IPS DF 4.7 (cell line): ENCODE measurements at regions not wholly inside any gene's neighbourhood (a gene's known extent, or its start where the extent isn't known, plus 50 kb on each side); places are given as distances from the start of the nearest gene placed in this dataset.

Experiments
- DNase-seq: peaks from one replicate; pipeline ENCODE4 v3.0.0-alpha.2; 2013; ENCODE audit warnings: low spot score; ENCODE audit errors: extremely low read depth

DNA sequence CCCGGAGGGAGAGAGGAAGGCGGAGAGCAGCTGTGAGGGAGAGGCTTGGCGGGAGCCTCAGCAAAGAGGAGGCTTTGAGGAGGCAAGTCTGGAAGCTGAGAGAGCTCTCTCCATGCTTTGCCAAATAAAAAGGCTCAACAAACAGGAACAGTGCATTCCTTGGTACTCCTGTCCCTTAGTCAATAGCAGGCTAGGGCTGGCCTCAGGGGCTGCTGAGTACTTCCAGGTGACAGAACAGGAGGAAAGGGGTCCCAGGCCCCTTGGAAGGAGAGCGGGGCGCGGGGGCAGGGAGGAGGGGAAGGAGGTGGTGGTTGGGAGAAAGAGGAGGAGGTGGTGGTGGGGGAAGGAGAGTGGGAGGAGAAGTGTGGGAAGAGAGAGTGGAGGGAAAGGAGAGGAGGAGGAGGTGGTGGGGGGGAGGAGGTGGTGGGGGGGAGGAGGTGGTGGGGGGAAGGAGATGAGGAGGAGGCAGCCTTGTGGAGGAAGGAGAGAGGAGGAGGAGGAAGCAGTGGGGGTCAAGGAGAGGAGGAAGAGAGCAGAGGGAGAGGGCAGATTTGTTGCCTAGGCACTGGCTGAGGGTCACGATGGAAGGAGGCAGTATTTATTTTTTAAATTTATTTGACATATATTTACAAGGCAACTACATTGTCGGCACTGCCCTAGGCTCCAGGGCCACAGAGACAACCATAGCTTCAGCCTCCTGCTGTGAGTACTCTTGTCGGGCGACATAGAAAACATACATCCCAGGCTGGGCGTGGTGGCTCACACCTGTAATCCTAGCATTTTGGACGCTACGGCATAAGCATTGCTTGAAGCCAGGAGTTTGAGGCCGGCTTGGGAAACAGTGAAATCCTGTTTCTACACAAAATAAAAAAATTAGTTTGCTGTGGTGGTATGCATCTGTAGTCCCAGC, 74.2 kb upstream of the ZBED5 start:
- DNase-seq = no peak

DNA sequence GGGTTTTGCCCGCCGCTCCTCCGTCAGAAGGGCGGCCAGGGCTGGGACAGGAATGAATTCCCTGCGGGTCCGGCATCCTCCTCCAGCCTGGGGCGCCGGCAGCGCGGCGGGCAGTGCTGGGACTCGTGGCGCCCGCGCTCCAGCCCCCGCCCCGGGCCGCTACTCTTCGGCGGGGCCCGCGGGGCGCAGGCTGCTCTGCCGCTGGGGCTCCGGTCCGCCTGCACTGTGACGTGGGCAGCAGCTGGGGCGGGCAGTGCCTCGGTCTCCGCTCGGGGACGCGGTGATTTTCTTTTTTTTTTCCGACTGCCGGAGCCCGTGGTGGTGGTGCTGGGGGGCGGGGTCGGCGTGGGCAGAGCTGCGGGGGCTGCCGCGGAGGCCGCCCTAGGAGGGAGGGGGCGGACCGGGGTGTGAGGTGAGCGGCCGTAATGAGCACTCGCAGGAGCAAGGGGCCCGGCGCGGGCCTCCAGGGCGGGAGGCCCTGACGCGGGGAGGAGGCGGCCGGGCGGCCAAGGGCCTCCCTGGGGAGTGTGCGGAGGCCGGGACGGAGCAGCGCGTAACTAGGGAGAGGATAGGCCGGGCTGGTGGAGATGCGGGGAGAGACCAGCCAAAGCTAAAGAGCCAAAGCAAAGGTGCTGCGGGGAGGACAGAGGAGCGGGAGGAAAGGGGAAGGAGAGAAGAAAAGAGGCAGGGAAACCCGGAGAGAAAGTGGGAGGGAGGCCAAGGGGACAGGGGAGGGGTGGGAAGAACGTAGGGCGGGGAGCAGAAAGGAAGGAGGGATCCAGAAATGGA, 73.3 kb upstream of the ZBED5 start:
- DNase-seq = no peak

DNA sequence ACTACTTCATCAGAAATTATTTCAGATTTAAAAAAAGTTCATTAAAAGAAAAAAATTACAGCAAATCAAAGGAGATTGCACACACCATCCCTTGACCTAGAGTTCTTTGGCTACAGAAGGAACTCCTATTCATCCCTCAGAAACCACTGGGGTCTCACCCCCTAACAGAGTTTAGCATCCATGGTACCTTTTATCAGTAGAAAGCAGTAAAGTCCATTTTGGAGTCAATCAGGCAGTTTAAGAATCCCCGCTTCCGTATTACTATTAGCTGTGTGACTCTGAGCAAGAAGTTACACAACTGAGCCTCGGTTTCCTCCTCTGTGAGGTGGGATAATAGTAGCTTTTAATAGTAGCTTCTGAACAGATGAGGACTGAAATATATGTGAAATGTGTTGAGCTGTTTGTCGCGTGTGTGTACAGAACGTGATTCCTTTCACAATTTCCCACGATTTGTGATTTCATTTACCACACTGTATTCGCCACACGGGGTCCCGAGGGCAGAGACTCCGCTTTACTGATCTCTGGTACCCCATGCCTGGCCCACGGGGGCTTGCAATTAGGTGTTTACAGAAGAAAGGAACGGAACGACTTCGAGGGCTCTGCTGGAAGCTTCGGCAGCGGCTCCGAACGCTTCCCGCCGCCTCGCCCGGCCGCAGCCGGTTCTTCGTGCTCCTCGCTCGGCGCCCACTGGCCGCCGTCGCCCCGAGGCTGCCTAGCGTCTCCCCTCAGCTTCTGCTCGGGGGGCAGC, 72.5 kb upstream of the ZBED5 start:
- no peak for DNase-seq

DNA sequence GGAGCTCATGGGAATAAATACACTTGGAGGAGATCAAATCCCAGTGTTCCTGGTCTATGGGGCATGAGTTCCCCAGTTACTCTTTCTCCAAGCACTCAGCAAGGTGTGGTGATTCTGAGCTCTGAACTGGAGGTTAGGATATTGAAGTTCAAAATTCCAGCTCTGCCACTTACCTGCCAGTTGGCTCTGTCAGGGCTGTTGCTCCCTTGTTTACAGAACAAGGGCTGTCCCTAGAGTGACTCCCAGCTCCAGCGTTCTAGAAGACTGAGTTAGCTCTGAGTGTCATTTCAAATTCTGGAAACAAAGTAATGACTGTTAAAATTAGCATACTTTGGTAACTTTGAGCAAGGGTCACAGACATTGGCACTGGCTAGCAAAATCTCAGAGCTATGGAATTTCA, 69.7 kb upstream of the ZBED5 start:
- DNase-seq = no peak

DNA sequence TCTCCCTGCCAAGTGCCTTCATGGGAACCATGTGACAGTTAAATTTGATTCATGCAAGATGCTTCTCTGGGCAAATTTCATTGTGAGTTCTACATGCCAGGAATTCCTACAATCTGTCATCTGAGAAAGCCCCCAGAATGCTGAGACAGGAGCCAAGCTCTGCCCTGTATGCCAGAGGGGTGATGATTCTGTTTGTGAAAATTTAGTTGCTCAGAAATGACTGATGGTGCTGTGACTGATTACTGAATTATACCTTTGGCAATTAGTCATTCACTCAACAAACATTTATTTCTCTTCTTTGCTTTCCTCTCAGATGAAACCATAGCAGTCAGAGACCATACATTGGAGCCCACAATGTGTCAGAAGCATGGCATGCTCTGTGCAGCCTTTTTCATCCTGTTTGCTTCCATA, 69.0 kb upstream of the ZBED5 start:
- no peak for DNase-seq

DNA sequence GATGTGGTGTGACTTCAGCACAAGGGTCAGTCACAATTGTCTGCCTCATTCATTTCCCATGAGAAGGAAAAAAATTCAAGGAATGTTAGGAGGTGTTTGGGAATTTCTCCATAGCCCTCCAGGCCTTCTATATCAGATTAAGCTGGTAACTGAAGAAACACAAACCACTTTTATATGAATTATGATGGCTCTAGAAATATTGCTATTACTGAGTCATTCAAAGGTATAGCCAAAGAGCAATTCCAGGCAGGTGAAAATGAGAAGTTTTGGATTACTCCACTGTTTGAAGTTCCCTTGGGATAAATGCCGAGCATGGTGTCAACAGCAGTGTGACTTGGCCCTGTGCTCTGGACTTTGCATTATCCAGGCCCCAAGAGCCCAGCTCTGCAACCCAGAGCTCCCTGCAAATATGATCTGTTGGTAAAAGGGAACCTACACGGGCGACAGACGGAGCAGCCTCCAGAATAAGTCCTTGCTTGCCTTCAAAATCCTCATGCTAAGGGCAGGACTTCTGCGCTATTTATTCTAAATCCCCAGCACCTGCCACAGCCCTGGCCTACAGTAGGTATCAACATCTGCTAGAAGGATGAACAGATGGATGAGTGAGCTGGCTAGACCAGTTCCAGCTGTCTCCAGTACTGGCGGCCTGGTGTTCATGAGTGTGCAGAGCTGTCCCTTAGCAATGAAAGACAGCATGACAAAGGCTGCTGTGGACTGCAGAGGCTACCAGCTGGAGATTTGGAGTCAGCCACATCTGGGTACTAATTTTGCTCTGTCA, 67.5 kb upstream of the ZBED5 start:
- no peak for DNase-seq

DNA sequence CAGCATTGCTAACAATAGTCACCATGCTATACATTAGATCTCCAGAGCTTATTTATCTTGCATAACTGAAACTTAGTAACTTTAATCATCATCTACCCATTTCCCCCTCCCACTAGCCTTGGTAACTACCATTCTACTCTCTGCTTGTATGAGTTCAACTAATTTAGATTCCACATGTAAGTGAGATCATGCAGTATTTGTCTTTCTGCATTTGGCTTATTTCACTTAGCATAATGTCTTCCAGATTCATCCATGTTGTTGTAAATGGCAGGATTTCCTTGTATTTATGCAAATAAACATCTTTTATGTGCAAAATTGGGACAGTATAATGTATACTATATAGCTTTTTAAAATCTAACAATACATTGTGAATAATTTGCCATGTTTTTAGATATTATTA, 66.0 kb upstream of the ZBED5 start:
- DNase-seq = no peak

DNA sequence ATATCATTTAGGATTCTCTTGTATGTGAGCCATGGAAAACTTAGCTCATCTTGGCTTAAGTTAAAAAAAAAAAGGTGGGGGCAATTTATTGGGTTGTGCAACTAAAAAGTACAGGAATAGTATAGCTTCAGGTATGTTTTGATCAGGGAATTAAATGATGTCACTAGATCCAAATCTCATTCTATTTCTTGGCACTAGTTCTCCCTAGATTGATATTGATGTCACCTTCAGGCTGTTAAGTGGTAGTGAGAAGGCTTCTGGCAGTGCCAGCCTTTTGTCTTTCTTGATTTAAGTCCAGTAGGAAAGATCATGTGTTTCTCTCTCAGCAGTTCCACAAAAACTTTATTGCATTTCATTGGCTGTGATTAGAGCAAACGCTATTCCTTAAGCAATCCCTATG, 65.0 kb upstream of the ZBED5 start:
- no peak for DNase-seq

DNA sequence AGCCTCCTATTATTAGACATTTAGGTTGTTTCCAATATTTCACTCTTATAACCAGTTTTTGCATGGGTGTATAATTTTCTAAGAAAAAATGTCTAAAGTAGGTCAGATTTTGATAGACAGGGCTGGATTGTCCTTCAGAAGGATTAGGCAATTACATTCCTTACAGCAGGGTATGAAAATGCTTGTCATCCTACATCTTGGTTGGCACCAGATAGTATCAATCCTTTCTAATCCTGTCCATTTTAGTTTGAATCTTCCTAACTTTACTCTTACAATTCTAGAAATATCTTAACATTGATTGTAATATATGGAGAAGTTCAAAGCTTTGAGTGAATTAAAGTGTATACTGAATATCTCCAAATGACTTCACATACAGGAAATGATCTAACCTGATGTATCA, 63.0 kb upstream of the ZBED5 start:
- DNase-seq = no peak

DNA sequence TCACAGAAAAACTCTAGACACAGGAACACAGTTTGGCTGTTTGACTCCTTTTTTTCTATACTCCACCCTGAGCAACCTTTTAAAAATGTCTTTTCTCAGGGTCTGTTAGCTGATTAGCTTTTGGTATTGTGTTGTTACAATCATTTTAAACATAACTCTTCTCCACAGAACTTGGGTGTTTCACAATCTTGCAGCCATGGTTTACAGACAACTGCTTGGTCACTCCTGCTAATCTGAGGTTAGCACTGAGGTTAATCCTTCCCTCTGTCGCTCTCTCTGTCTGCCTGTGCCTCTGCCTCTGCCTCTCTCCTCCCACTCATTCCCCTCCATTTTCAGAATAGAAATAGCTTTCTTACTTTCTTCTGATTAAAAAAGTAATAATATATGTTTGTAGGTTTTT, 62.4 kb upstream of the ZBED5 start:
- no peak for DNase-seq

DNA sequence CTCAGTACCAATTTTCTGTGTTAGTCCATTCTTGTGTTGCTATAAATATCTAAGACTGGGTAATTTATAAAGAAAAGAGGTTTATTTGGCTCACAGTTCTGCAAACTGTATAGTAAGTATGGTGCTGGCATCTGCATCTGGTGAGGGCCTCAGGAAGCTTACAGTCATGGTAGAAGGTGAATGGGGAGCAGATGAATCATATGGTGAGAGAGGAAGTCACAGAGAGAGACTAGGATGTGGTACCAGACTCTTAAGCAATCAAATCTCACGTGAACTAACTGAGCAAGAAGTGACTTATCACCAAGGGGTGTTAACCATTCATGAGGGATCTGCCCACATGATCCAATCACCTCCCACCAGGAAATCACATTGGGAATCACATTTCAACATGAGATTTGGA, 60.8 kb upstream of the ZBED5 start:
- DNase-seq = no peak

DNA sequence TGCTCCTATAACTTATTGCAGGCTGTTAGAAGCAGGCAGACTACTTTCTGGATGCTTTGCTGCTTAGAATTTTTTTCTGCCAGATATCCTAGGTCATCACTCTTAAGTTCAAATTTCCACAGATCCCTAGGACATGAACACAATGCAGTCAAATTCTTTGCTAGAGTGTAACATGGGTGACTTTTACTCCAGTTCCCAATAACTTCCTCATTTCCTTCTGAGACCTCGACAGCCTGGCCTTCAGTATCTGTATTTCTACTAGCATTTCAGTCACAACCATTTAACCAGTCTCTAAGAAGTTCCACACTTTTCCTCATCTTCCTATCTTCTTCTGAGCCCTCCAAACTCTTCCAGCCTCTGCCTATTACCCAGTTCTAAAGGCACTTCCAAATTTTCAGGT, 60.4 kb upstream of the ZBED5 start:
- DNase-seq = no peak

DNA sequence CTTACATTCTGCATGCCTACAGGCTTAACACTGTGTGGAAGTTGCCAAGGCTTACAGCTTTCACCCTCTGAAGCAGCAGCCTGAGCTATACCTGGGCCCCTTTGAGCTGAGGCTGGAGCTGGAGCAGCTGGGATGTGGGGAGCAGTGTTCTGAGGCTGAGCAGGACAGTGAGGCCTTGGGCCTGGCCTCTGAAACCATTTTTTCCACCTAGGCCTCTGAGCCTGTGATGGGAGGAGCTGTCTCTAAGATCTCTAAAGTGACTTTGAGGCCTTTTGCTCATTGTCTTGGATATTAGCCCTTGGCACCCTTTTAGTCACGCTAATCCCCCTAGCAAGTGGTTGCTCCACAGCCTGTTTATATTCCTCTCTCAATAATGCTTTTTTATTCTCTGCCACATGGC, 59.9 kb upstream of the ZBED5 start:
- DNase-seq = no peak

DNA sequence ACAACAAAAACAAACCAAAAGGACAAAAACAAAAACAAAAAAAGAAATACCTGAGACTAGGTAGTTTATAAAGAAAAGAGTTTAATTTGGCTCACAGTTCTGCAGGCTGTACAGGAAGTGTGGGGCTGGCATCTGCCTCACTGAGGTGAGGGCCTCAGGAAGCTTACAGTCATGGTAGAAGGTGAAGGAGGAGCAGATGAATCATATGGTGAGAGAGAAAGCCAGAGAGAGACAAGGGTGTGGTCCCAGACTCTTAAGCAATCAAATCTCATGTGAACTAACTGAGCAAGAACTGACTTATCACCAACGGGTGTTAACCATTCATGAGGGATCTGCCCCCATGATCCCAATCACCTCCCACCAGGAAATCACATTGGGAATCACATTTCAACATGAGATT, 58.8 kb upstream of the ZBED5 start:
- DNase-seq = no peak

DNA sequence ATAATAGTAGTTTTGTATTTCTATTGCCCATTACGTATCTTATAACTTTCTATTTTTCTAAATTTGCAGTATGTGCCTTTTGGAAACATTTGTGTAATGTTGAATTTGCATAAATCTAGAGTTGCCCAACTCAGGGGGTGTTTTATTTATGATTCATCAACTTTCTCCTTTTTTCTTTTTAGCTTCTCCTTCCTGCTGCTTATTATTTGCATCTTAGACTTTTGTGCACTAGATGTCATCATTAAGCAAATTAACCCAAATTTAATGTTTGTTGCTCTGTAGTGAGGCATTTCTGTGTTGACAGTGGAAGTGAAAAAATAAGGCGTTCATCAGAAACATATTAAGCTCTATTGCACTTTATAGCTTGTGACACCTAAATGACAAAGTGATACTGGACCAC, 56.2 kb upstream of the ZBED5 start:
- no peak for DNase-seq

DNA sequence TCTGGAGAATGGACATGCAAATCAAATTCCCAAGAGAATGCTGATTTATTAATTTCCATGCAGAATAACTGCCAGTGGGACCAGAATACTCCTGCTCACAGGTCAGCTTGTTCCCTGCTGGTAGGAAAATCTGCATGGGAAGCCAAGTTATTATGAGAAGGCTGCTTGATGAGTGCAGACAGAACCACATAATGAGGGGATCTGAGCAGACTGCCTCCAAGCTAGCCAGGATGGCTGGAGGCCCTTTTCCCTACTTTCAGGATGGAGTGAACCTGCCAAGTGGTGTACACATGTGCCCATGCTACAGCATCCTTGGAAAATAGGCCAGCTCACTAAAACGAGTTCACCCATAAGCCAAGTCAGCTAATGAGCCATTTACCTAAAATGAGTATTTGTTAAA, 55.2 kb upstream of the ZBED5 start:
- DNase-seq = no peak

DNA sequence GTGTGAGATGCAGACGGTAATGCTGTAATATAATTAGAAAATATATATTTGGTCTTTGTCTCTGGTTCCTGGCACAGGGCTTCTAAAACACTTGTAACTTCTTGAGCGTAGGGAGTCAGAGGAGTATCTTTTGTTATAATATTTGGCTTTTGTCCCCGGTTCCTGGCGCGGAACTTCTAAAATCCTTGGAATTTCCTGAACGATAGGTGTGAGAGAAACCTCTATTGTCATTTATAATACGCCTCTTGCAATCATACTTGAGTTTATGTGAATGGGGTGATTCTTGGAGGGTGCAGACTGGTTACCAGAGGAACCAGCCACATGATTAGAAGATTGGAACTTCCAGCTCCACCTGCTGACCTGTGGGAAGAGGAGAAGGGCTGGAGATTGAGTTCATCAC, 54.1 kb upstream of the ZBED5 start:
- DNase-seq = no peak

DNA sequence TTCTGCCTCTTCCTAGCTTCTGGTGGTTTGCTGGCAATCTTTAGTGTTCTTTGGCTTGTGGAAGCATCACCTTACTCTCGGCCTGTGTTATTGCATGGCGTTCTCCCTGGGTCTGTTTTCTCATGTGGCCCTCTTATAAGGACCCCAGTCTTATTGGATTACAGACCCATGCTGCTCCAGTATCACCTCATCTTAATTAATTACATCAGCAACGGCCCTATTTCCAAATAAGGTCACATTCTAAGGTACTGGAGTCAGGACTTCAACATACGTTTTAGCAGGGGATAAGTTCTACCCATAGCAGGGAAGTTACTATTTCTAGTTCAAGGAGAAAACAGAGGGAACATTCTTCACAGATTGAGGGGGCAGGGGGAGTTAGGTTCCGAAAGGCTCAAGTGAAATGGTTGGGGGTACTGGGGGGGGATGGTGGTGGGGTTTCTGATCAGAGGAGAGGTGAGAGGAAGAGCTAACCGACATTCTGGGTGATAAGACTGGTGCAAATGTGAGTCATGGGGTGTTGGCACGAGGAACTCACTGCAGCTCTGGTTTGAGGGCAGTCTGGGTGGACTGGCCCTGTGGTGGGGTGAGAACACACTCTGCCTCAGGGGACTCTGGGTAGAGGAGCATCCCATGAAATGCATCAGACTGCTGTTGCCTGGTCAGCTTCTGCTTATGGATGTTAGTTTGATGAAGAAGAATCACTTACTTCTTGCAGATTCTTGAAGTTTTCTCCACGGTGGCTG, 51.5 kb upstream of the ZBED5 start:
- DNase-seq = no peak

DNA sequence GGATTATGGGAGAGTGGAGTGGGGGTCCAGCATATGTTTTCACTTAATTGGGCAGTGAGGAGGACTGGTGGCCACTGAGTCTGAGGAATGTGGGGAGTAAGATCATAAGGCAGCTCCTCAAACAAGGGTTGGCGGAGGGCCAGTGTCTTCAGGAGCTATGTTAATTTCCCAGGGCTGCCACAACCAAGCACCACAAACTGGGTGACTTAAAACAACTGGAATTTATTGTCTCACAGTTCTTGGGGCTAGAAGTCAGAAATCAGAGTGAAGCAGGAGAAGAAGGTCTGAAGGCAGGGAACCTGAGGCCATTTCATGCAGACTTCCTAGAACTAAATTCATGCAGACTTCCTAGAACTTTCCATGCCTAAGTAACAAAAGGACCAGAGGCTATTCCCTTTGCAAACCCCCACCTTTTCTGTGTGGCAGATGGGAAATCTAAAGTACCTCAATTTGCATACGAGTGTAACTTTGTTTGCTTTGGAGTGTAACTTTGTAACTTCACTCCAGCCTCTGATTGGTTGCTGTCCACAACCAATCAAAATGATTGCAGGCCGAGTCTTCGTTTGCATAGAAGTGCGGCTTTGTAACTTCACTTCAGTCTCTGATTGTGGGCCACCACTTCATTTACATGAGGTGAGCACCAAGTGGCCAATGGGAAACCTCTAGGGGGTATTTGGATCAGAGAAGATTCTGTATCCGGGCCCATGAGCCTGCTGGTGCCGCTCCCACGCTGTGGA, 50.5 kb upstream of the ZBED5 start:
- DNase-seq = no peak
